MM.1S (cell line): ENCODE measurements at regions not wholly inside any gene's neighbourhood (a gene's known extent, or its start where the extent isn't known, plus 50 kb on each side); places are given as distances from the start of the nearest gene placed in this dataset.

Experiments used
- EZH2 ChIP-seq: fragments of 300-600 bp; sonication (generic); optimal IDR thresholded peaks from 2 replicates; pipeline ENCODE3; 2017; ENCODE audit warnings: low read depth, mild to moderate bottlenecking, antibody characterized with exemption, low read length, mixed read lengths
- TF ChIP-seq, protein P1 (sequence below): fragments of 300-600 bp; sonication (generic); IDR thresholded peaks from 2 replicates; pipeline ENCODE4 v1.5.1; 2016; ENCODE audit warnings: antibody characterized with exemption, low read length, mixed read lengths

DNA sequence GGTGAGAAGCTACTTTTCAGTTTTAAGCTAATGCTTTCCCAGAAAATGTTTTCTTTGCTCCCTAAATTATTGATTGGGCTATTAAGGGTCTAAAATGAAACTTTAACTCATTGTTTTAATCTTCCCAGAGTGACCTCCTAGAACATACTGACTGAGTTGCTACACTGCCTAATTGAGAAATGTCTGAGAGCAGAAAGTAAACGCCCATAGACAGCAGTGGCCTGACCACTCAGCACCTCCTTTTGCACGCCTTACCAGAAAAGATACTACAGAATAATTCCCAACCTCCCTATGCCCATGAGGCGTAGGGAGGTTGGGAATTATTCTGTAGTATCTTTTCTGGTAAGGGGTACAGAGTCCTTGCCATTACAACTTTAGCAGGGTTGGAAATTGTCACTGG is 381.8 kb upstream of the LCORL start:
- TF ChIP-seq, protein P1, sequence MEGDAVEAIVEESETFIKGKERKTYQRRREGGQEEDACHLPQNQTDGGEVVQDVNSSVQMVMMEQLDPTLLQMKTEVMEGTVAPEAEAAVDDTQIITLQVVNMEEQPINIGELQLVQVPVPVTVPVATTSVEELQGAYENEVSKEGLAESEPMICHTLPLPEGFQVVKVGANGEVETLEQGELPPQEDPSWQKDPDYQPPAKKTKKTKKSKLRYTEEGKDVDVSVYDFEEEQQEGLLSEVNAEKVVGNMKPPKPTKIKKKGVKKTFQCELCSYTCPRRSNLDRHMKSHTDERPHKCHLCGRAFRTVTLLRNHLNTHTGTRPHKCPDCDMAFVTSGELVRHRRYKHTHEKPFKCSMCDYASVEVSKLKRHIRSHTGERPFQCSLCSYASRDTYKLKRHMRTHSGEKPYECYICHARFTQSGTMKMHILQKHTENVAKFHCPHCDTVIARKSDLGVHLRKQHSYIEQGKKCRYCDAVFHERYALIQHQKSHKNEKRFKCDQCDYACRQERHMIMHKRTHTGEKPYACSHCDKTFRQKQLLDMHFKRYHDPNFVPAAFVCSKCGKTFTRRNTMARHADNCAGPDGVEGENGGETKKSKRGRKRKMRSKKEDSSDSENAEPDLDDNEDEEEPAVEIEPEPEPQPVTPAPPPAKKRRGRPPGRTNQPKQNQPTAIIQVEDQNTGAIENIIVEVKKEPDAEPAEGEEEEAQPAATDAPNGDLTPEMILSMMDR: no peak
- TF ChIP-seq EZH2: no peak
